ENCODE measurements at regions not wholly inside any gene's neighbourhood (a gene's known extent, or its start where the extent isn't known, plus 50 kb on each side); places are given as distances from the start of the nearest gene placed in this dataset.

GRCh38 chr1:14071581-14071980 lies 371.6 kb downstream of the PRDM2 start:
- no peak for DNase-seq
- ATAC-seq, result no peak
- peaks cover 9% of the 10 kb centered on the region for H3K27me3 Mint-ChIP-seq
- no peak overlapping the region for H3K4me3 Mint-ChIP-seq
- no peaks in the 10 kb centered on the region for H3K4me1 Mint-ChIP-seq
- no peaks in the 10 kb centered on the region for H3K9me3 Mint-ChIP-seq
- no peak overlapping the region for H3K27ac Mint-ChIP-seq

DNA sequence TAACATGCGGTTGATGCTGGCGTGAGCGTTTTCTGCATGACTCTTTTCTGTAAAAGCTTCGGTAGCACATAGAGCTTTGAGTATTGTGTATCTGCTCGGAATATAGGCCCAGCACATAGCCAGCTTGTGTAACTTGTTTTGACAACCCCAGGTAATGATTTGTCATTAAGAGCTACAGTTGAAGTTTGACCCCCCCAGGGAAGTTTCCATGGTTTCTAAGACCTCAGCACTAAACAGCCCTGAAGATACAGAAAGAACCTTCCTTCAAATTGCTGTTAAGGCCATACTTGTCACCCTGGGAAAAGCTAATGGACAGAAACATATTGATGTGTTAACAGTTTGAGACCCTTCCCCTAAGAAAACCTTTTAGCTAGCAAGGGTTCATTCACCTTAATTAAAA lies 380.7 kb downstream of the PRDM2 start:
- Mint-ChIP-seq H3K9me3 (no peaks in the 10 kb centered on the region), H3K27ac (no peak overlapping the region), H3K27me3 (peaks cover 8% of the 10 kb centered on the region), H3K4me3 (no peak overlapping the region), H3K4me1 (no peaks in the 10 kb centered on the region)
- no peak for ATAC-seq
- no peak for DNase-seq

DNA sequence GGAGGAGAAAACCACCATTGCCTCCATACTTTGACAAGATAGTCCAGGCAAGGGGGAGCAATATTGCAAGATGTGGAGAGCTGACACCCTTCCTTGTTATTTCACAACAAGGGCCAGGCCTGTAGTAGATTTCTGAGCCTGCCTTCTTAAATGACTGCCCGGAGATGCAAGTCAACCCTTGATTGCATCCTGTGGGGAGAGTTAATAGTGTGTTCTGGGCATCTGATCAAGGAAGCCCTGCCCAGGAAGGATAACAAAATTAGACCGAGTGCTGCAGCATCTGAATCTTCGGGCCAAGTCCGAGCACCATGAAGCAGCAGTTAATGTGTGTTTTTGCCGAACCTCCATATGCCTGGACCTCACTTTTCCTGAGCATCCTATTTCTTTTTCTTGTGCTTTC lies 382.3 kb downstream of the PRDM2 start:
- Mint-ChIP-seq H3K4me3 (no peak overlapping the region), H3K9me3 (no peaks in the 10 kb centered on the region), H3K4me1 (no peaks in the 10 kb centered on the region), H3K27ac (no peak overlapping the region), H3K27me3 (no peaks in the 10 kb centered on the region)
- DNase-seq (no peak), ATAC-seq (no peak)

GRCh38 chr1:14083277-14083676 lies 383.3 kb downstream of the PRDM2 start:
- no peaks in the 10 kb centered on the region for H3K9me3 Mint-ChIP-seq
- no peak overlapping the region for H3K4me3 Mint-ChIP-seq
- H3K4me1 Mint-ChIP-seq, result no peaks in the 10 kb centered on the region
- H3K27ac Mint-ChIP-seq, result no peak overlapping the region
- ATAC-seq (no peak), DNase-seq (no peak)
- H3K27me3 Mint-ChIP-seq, result no peaks in the 10 kb centered on the region

GRCh38 chr1:14083706-14084105 lies 383.7 kb downstream of the PRDM2 start:
- no peaks in the 10 kb centered on the region for H3K4me1 Mint-ChIP-seq
- H3K27ac Mint-ChIP-seq, result no peak overlapping the region
- no peaks in the 10 kb centered on the region for H3K9me3 Mint-ChIP-seq
- no peak for DNase-seq
- no peak overlapping the region for H3K4me3 Mint-ChIP-seq
- no peaks in the 10 kb centered on the region for H3K27me3 Mint-ChIP-seq
- ATAC-seq, result no peak

DNA sequence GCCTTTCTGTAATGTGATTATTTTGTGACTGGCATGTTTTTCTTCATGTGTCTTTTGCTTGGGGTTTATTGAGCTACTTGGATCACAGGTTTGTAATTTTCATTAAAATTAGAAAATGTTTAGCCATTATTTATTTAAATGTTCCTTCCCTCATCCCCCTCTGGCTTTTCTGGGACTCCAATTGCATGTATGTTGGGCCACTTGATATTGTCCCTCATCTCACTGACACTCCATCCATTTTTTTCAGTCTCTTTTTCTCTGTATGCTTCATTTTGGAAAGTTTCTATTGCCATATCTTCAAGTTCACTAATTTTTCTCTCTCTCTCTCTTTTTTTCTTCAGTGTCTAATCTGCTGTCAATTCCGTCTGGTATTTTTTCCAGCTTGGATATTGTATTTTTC lies 390.1 kb downstream of the PRDM2 start:
- Mint-ChIP-seq H3K4me1 (no peaks in the 10 kb centered on the region), H3K9me3 (peaks cover 0 to 12% of the 10 kb centered on the region in 2 donors), H3K4me3 (no peak overlapping the region), H3K27ac (no peak overlapping the region), H3K27me3 (peaks cover 9% of the 10 kb centered on the region)
- ATAC-seq (no peak), DNase-seq (no peak)

- ATAC-seq (no peak), DNase-seq (no peak)
- Mint-ChIP-seq H3K4me1 (no peaks in the 10 kb centered on the region), H3K9me3 (peaks cover 0 to 12% of the 10 kb centered on the region in 2 donors), H3K27ac (no peak overlapping the region), H3K27me3 (peaks cover 14% of the 10 kb centered on the region), H3K4me3 (no peak overlapping the region)
These were observed 390.5 kb downstream of the PRDM2 start for GRCh38 chr1:14090531-14090930.

GRCh38 chr1:14094611-14095400 lies 394.8 kb downstream of the PRDM2 start:
- Mint-ChIP-seq H3K4me3 (no peak overlapping the region), H3K4me1 (no peaks in the 10 kb centered on the region), H3K27me3 (peaks cover 34% of the 10 kb centered on the region), H3K27ac (no peak overlapping the region), H3K9me3 (peaks cover 0 to 12% of the 10 kb centered on the region in 2 donors)
- ATAC-seq (no peak), DNase-seq (no peak)

- Mint-ChIP-seq H3K4me1 (no peaks in the 10 kb centered on the region), H3K9me3 (no peaks in the 10 kb centered on the region), H3K27me3 (peaks cover 38% of the 10 kb centered on the region), H3K27ac (peak overlapping the region; percentile 30 to 50), H3K4me3 (no peak overlapping the region)
- DNase-seq (no peak), ATAC-seq (no peak)
These were observed 398.4 kb downstream of the PRDM2 start for GRCh38 chr1:14098294-14098913.

GRCh38 chr1:14100444-14100843 lies 400.5 kb downstream of the PRDM2 start:
- peaks cover 41% of the 10 kb centered on the region for H3K27me3 Mint-ChIP-seq
- no peak overlapping the region for H3K27ac Mint-ChIP-seq
- no peak for DNase-seq
- no peaks in the 10 kb centered on the region for H3K9me3 Mint-ChIP-seq
- H3K4me1 Mint-ChIP-seq, result no peaks in the 10 kb centered on the region
- H3K4me3 Mint-ChIP-seq, result no peak overlapping the region
- ATAC-seq, result no peak

- no peaks in the 10 kb centered on the region for H3K9me3 Mint-ChIP-seq
- DNase-seq (no peak), ATAC-seq (no peak)
- no peaks in the 10 kb centered on the region for H3K4me1 Mint-ChIP-seq
- H3K27ac Mint-ChIP-seq, result no peak overlapping the region
- peaks cover 41% of the 10 kb centered on the region for H3K27me3 Mint-ChIP-seq
- no peak overlapping the region for H3K4me3 Mint-ChIP-seq
These were observed 400.9 kb downstream of the PRDM2 start for GRCh38 chr1:14100919-14101318.

GRCh38 chr1:14102180-14102579 lies 402.2 kb downstream of the PRDM2 start:
- Mint-ChIP-seq H3K9me3 (no peaks in the 10 kb centered on the region), H3K4me1 (no peaks in the 10 kb centered on the region), H3K27ac (no peak overlapping the region), H3K4me3 (no peak overlapping the region), H3K27me3 (peaks cover 53% of the 10 kb centered on the region)
- ATAC-seq (no peak), DNase-seq (no peak)

- Mint-ChIP-seq H3K27me3 (peaks cover 62% of the 10 kb centered on the region), H3K4me1 (no peaks in the 10 kb centered on the region), H3K4me3 (no peak overlapping the region), H3K9me3 (no peaks in the 10 kb centered on the region), H3K27ac (no peak overlapping the region)
- DNase-seq (no peak), ATAC-seq (no peak)
These were observed 404.0 kb downstream of the PRDM2 start for GRCh38 chr1:14103878-14104430.

- peaks cover 47% of the 10 kb centered on the region for H3K27me3 Mint-ChIP-seq
- no peak overlapping the region for H3K27ac Mint-ChIP-seq
- no peaks in the 10 kb centered on the region for H3K9me3 Mint-ChIP-seq
- ATAC-seq (no peak), DNase-seq (no peak)
- no peaks in the 10 kb centered on the region for H3K4me1 Mint-ChIP-seq
- no peak overlapping the region for H3K4me3 Mint-ChIP-seq
These were observed 406.1 kb downstream of the PRDM2 start for GRCh38 chr1:14106126-14106525.

GRCh38 chr1:14106679-14107313 lies 406.8 kb downstream of the PRDM2 start:
- Mint-ChIP-seq H3K27me3 (peaks cover 44% of the 10 kb centered on the region), H3K9me3 (no peaks in the 10 kb centered on the region), H3K27ac (no peak overlapping the region), H3K4me3 (no peak overlapping the region), H3K4me1 (no peaks in the 10 kb centered on the region)
- ATAC-seq (no peak), DNase-seq (no peak)
